GM12891 (cell line): ENCODE measurements at regions not wholly inside any gene's neighbourhood (a gene's known extent, or its start where the extent isn't known, plus 50 kb on each side); places are given as distances from the start of the nearest gene placed in this dataset.

Experiments used
- PAX5 ChIP-seq: IDR thresholded peaks from 2 replicates; pipeline ENCODE4 v1.6.1; 2011; ENCODE audit warnings: low read length, moderate library complexity, mild to moderate bottlenecking; ENCODE audit not compliant: insufficient read depth, severe bottlenecking
- POLR2A ChIP-seq: IDR thresholded peaks from 2 replicates; pipeline ENCODE4 v1.6.1; 2011; ENCODE audit warnings: low read depth, low read length, control low read depth
- POLR2AphosphoS5 ChIP-seq: IDR thresholded peaks from 2 replicates; pipeline ENCODE4 v1.6.1; 2011; ENCODE audit warnings: low read depth, low read length, control low read depth

- TF ChIP-seq POLR2A = no peak
- TF ChIP-seq PAX5 = no peak
- TF ChIP-seq POLR2AphosphoS5 = no peak
These were observed 87.8 kb upstream of the GALNT18 start for GRCh38 chr11:11709447-11710239.
